Mesodermal cell (in vitro differentiated cells): ENCODE measurements at regions not wholly inside any gene's neighbourhood (a gene's known extent, or its start where the extent isn't known, plus 50 kb on each side); places are given as distances from the start of the nearest gene placed in this dataset.

Experiments
- H3K27ac ChIP-seq: 2 replicates; pipeline ENCODE4 v1.7.0; 2013; ENCODE audit warnings: mild to moderate bottlenecking, low read depth, low read length, moderate library complexity; ENCODE audit not compliant: severe bottlenecking
- H3K36me3 ChIP-seq: 2 replicates; pipeline ENCODE4 v1.7.1; 2013; ENCODE audit warnings: mild to moderate bottlenecking, low read length, moderate library complexity; ENCODE audit not compliant: control insufficient read depth, insufficient read depth
- H3K4me1 ChIP-seq: one replicate; pipeline ENCODE4 v1.7.1; 2013; ENCODE audit warnings: mild to moderate bottlenecking, low read length; ENCODE audit not compliant: insufficient read depth, control insufficient read depth, poor library complexity, severe bottlenecking
- H3K4me3 ChIP-seq: 2 replicates; pipeline ENCODE4 v1.7.0; 2013; ENCODE audit warnings: low read length, control low read depth, mild to moderate bottlenecking; ENCODE audit not compliant: insufficient read depth, poor library complexity, severe bottlenecking; ENCODE audit errors: extremely low read depth
- H3K9me3 ChIP-seq: 2 replicates; pipeline ENCODE4 v1.7.1; 2013; ENCODE audit warnings: mild to moderate bottlenecking, low read length, moderate library complexity; ENCODE audit not compliant: control insufficient read depth
- WGBS, 2 experiments: methylation state at CpG; one replicate each; pipeline ENCODE4 v1.1.5; 2013; ENCODE audit warnings: missing lambda C conversion rate in 2 of 2; ENCODE audit not compliant: insufficient coverage in 2 of 2; 5-methylcytosine and 5-hydroxymethylcytosine counted together

GRCh38 chr2:158034198-158034866 is 67.3 kb upstream of the UPP2 start:
- no peak overlapping the region for H3K4me3 ChIP-seq
- H3K27ac ChIP-seq, result no peak overlapping the region
- no peaks in the 10 kb centered on the region for H3K36me3 ChIP-seq
- no peaks in the 10 kb centered on the region for H3K9me3 ChIP-seq
- WGBS, 2 experiments, result 57 to 69% methylated on average over 4 to 6 of the region's 7 CpGs
- H3K4me1 ChIP-seq, result no peaks in the 10 kb centered on the region

- Histone ChIP-seq H3K36me3 (no peaks in the 10 kb centered on the region), H3K4me1 (no peaks in the 10 kb centered on the region), H3K27ac (no peak overlapping the region), H3K4me3 (no peak overlapping the region), H3K9me3 (no peaks in the 10 kb centered on the region)
- WGBS, 2 experiments, result 88 to 100% methylated on average over 2 to 4 of the region's 4 CpGs
Observed at GRCh38 chr2:158031371-158031770, 70.3 kb upstream of the UPP2 start.

DNA sequence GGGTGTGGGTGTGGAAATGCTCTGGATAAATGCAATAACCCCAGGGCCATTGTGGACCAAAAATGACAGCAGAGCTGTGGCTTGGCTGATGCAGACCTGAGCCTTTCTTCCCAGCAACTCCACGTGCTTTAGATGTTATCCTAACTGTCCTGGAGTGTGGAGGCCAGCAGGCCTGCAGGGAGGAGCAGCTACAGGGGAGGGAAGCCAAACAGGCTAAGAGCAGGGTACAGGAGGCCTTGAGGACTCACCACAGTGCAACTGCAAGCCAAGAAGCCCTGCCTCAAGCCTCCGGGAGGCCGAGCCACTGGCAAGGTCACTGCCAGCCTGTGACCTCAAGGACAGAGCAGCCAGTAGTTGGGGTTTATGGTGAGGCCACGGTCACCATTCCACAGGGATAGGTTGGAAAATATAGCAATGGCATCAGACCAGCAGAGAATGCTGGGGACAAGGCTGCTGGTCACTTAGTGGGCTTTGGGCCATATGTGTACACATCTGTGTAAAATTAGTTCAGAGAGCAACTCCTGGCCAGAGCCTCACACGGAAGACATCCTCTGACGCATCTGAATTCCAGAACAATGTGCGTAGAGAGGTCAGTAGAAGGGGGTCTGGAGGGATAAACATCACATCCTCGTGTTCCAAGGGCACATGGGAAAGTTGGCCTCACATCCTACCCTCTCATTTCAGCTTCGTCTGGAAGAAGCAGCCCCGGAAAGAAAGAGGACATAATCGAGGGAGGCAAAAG is 76.2 kb upstream of the UPP2 start:
- Histone ChIP-seq H3K36me3 (no peaks in the 10 kb centered on the region), H3K4me1 (no peaks in the 10 kb centered on the region), H3K4me3 (no peak overlapping the region), H3K27ac (no peak overlapping the region), H3K9me3 (no peaks in the 10 kb centered on the region)
- WGBS, 2 experiments, result 85 to 94% methylated on average over 8 to 9 of the region's 11 CpGs

- H3K4me1 ChIP-seq, result no peaks in the 10 kb centered on the region
- H3K4me3 ChIP-seq, result no peak overlapping the region
- H3K36me3 ChIP-seq, result no peaks in the 10 kb centered on the region
- no peaks in the 10 kb centered on the region for H3K9me3 ChIP-seq
- no peak overlapping the region for H3K27ac ChIP-seq
- 0% methylated on average over 1 to 3 of the region's 4 CpGs for WGBS, 2 experiments
Observed at GRCh38 chr2:158024288-158024898, 77.3 kb upstream of the UPP2 start.

DNA sequence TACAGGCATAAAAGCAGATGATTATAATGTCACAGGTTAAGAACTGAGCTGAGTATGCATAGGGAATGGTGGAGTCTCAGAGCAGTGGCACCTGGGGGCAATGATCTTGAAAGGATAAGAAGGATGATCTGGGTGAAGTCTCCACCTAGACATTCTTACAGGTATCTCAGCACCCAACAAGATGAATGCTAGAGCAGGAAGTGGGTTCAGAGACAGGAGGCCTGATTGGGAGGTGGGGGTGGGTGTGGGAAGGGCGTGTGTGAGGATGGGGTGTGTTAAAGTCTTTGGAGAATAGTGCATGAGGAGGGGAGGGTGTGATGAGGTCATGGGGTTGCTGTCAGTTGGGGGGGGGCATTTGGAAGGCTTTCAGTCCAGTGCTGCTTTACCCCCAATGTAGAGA is 78.8 kb upstream of the UPP2 start:
- Histone ChIP-seq H3K4me3 (no peak overlapping the region), H3K36me3 (no peaks in the 10 kb centered on the region)
- 78% methylated on average over 1 of the region's 1 CpG; no CpG with 5 or more reads in 1 of the 2 experiments for WGBS, 2 experiments

DNA sequence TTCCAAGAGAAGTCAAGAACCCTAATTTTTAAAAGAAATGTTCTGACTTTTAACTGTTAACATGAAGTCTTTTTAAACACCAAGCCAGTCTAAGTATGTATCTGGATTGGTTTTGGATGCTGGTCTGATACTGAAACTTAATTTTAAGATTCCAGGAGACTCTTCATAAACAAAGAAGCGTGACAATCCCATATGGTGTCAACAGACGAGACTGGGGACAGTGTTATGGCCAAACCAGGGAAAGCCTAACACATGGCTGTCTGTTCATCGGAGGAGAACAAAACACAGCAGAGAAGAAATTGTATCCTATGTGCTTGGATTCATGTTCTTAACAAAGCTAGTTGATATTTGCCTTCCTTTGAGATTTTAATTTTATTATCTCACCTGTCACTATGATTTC is 80.5 kb upstream of the UPP2 start:
- 92 to 100% methylated on average over 3 of the region's 3 CpGs for WGBS, 2 experiments
- Histone ChIP-seq H3K36me3 (no peaks in the 10 kb centered on the region), H3K4me3 (no peak overlapping the region), H3K27ac (no peak overlapping the region), H3K4me1 (no peaks in the 10 kb centered on the region), H3K9me3 (no peaks in the 10 kb centered on the region)

More for the DNA sequence above, 78.8 kb upstream of the UPP2 start:
- H3K27ac ChIP-seq, result no peak overlapping the region
- no peaks in the 10 kb centered on the region for H3K4me1 ChIP-seq
- no peaks in the 10 kb centered on the region for H3K9me3 ChIP-seq

GRCh38 chr2:158015428-158016076 is 86.1 kb upstream of the UPP2 start:
- Histone ChIP-seq H3K4me1 (peaks cover 13% of the 10 kb centered on the region), H3K27ac (no peak overlapping the region), H3K4me3 (no peak overlapping the region), H3K9me3 (no peaks in the 10 kb centered on the region), H3K36me3 (no peaks in the 10 kb centered on the region)
- WGBS, 2 experiments, result 80 to 83% methylated on average over 1 to 3 of the region's 4 CpGs

DNA sequence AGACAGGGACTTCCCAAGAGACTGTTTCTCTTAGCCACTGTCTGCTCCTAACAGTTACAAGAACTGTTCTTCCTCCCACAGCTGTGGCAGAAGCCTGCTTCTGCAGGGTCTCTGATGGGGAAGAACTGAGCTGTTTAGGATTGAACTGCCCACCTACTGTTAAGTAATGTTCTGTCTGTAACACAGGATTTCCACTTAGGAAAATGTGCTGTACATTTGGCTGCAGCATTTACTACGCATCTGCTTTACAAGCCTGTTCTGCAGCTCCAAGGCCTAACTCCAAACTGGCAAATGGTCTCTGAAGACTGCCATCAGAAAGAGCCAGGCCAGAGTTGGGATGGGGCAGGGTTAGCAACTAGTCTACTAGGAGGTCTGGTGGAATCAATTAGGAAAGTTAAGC is 87.8 kb upstream of the UPP2 start:
- no peaks in the 10 kb centered on the region for H3K9me3 ChIP-seq
- H3K4me3 ChIP-seq, result no peak overlapping the region
- H3K4me1 ChIP-seq, result peaks cover 13% of the 10 kb centered on the region
- H3K36me3 ChIP-seq, result no peaks in the 10 kb centered on the region
- H3K27ac ChIP-seq, result no peak overlapping the region
- WGBS, 2 experiments, result 100% methylated on average over 1 of the region's 1 CpG

DNA sequence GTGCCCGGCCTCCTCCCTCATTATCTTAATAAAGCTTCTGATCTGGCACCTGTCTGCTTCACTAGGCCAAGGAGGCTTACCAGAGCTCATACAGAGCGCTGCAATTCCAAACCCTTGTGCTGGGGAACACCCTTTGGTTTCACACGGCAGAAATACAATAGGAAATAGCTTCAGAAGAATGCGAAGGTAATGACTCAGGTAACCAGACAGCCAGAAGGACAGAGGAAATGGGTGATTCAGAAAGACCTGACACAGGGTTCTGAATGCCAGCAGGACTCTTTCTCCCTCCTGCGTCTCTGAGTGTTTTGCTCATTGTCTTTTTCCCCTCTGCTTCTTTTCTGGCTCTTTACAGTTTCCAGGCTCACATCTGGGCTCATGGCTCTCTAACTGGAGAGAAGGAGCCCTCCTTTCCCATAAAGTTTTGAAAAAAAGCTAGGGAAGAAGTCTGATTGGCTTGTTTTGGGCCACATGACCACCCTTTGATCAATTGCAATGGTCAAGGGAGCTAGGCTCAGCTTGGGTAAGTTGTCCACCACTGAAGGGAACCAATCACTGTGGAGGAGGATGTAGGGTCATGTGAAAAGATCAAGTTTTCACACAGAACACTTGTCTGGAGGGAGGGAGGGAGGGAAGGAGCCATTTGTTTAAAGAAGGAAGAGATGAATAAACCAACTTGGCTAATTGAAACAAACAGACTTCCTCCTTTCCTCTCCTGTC is 90.5 kb upstream of the UPP2 start:
- Histone ChIP-seq H3K9me3 (no peaks in the 10 kb centered on the region), H3K27ac (no peak overlapping the region), H3K4me1 (peaks cover 13% of the 10 kb centered on the region), H3K4me3 (no peak overlapping the region), H3K36me3 (no peaks in the 10 kb centered on the region)
- WGBS, 2 experiments, result 64 to 71% methylated on average over 4 of the region's 5 CpGs

GRCh38 chr2:158009399-158009798 is 92.3 kb upstream of the UPP2 start:
- H3K9me3 ChIP-seq, result no peaks in the 10 kb centered on the region
- WGBS, 2 experiments, result 79 to 92% methylated on average over 4 of the region's 4 CpGs
- no peaks in the 10 kb centered on the region for H3K36me3 ChIP-seq
- H3K4me3 ChIP-seq, result no peak overlapping the region
- no peak overlapping the region for H3K27ac ChIP-seq
- peaks cover 13% of the 10 kb centered on the region for H3K4me1 ChIP-seq
